GM19035 (cell line): ENCODE measurements at regions not wholly inside any gene's neighbourhood (a gene's known extent, or its start where the extent isn't known, plus 50 kb on each side); places are given as distances from the start of the nearest gene placed in this dataset.
"Not testable (repeated sequence)": the region's sequence is repeated elsewhere in the genome, so short reads cannot be mapped to it uniquely, and the experiment has no call there.

ENCODE experiments used
- ATAC-seq: cut with Tn5 transposase; IDR thresholded peaks from one replicate; pipeline ENCODE4 v1.9.1; 2021; ENCODE audit not compliant: unreplicated experiment

GRCh38 chr6:50993941-50994720 is 175.5 kb downstream of the TFAP2B start:
- ATAC-seq = no peak

GRCh38 chr6:50995036-50995435 is 176.4 kb downstream of the TFAP2B start:
- no peak for ATAC-seq

- ATAC-seq = no peak
Measured at GRCh38 chr6:50998905-50999304, 180.2 kb downstream of the TFAP2B start.

GRCh38 chr6:51001399-51001798 is 182.7 kb downstream of the TFAP2B start:
- no peak for ATAC-seq

- no peak for ATAC-seq
Measured at GRCh38 chr6:51004380-51004779, 185.7 kb downstream of the TFAP2B start.

- no peak for ATAC-seq
Measured at GRCh38 chr6:51005779-51006178, 187.1 kb downstream of the TFAP2B start.

- ATAC-seq = no peak
Measured at GRCh38 chr6:51007237-51007636, 188.6 kb downstream of the TFAP2B start.

GRCh38 chr6:51008693-51009092 is 190.0 kb downstream of the TFAP2B start:
- not testable (repeated sequence) for ATAC-seq

- ATAC-seq = no peak
Measured at GRCh38 chr6:51013376-51013775, 194.7 kb downstream of the TFAP2B start.

GRCh38 chr6:51015394-51015793 is 196.7 kb downstream of the TFAP2B start:
- no peak for ATAC-seq

GRCh38 chr6:51016489-51016888 is 197.8 kb downstream of the TFAP2B start:
- ATAC-seq = no peak

GRCh38 chr6:51019806-51020205 is 201.1 kb downstream of the TFAP2B start:
- no peak for ATAC-seq

- ATAC-seq = no peak
Measured at GRCh38 chr6:51021171-51021570, 202.5 kb downstream of the TFAP2B start.

GRCh38 chr6:51024126-51024525 is 205.5 kb downstream of the TFAP2B start:
- no peak for ATAC-seq

GRCh38 chr6:51025082-51025777 is 206.6 kb downstream of the TFAP2B start:
- no peak for ATAC-seq

- ATAC-seq = no peak
Measured at GRCh38 chr6:51027283-51028065, 208.8 kb downstream of the TFAP2B start.

GRCh38 chr6:51028276-51028675 is 209.6 kb downstream of the TFAP2B start:
- ATAC-seq = no peak

- no peak for ATAC-seq
Measured at GRCh38 chr6:51029561-51029960, 210.9 kb downstream of the TFAP2B start.

GRCh38 chr6:51045548-51045947 is 226.9 kb downstream of the TFAP2B start:
- ATAC-seq = no peak

- no peak for ATAC-seq
Measured at GRCh38 chr6:51049288-51049982, 230.8 kb downstream of the TFAP2B start.
